NCI-H460 (cell line): ENCODE measurements at regions not wholly inside any gene's neighbourhood (a gene's known extent, or its start where the extent isn't known, plus 50 kb on each side); places are given as distances from the start of the nearest gene placed in this dataset.
"Not testable (repeated sequence)": the region's sequence is repeated elsewhere in the genome, so short reads cannot be mapped to it uniquely, and the experiment has no call there.

ENCODE experiments used
- DNase-seq: peaks from one replicate; pipeline ENCODE4 v3.0.0-alpha.2; 2016; ENCODE audit warnings: low read depth; ENCODE audit errors: extremely low read depth

GRCh38 chr10:33631991-33632390 is 297.5 kb upstream of the NRP1 start:
- no peak for DNase-seq

- no peak for DNase-seq
These were observed 296.3 kb upstream of the NRP1 start for GRCh38 chr10:33630761-33631160.

- DNase-seq: no peak
These were observed 293.1 kb upstream of the NRP1 start for GRCh38 chr10:33627611-33628010.

- DNase-seq: no peak
These were observed 292.5 kb upstream of the NRP1 start for GRCh38 chr10:33626798-33627466.

GRCh38 chr10:33623669-33624068 is 289.2 kb upstream of the NRP1 start:
- DNase-seq: no peak

- no peak for DNase-seq
These were observed 286.6 kb upstream of the NRP1 start for GRCh38 chr10:33621101-33621500.

GRCh38 chr10:33618196-33618595 is 283.7 kb upstream of the NRP1 start:
- no peak for DNase-seq

- DNase-seq: no peak
These were observed 283.1 kb upstream of the NRP1 start for GRCh38 chr10:33617381-33618080.

GRCh38 chr10:33616956-33617355 is 282.5 kb upstream of the NRP1 start:
- no peak for DNase-seq

GRCh38 chr10:33612551-33612950 is 278.1 kb upstream of the NRP1 start:
- DNase-seq: no peak

- DNase-seq: no peak
These were observed 277.6 kb upstream of the NRP1 start for GRCh38 chr10:33612116-33612515.

GRCh38 chr10:33611423-33611822 is 277.0 kb upstream of the NRP1 start:
- DNase-seq: no peak

GRCh38 chr10:33609546-33609945 is 275.1 kb upstream of the NRP1 start:
- no peak for DNase-seq

GRCh38 chr10:33602278-33602677 is 267.8 kb upstream of the NRP1 start:
- DNase-seq: no peak

- no peak for DNase-seq
These were observed 265.9 kb upstream of the NRP1 start for GRCh38 chr10:33600381-33600780.

GRCh38 chr10:33596422-33596821 is 262.0 kb upstream of the NRP1 start:
- DNase-seq: no peak

GRCh38 chr10:33594475-33594874 is 260.0 kb upstream of the NRP1 start:
- DNase-seq: no peak

GRCh38 chr10:33588974-33589600 is 254.6 kb upstream of the NRP1 start:
- DNase-seq: no peak

- DNase-seq: not testable (repeated sequence)
These were observed 250.1 kb upstream of the NRP1 start for GRCh38 chr10:33584596-33584995.

- DNase-seq: no peak
These were observed 245.5 kb upstream of the NRP1 start for GRCh38 chr10:33579996-33580395.

- no peak for DNase-seq
These were observed 239.1 kb upstream of the NRP1 start for GRCh38 chr10:33573606-33574005.

- no peak for DNase-seq
These were observed 237.1 kb upstream of the NRP1 start for GRCh38 chr10:33571616-33572015.
